Neural cell (in vitro differentiated cells): ENCODE measurements at regions not wholly inside any gene's neighbourhood (a gene's known extent, or its start where the extent isn't known, plus 50 kb on each side); places are given as distances from the start of the nearest gene placed in this dataset.

Experiments used
- EP300 ChIP-seq: fragments of 450-650 bp; conservative IDR thresholded peaks from 2 replicates; pipeline ENCODE4 v1.6.1; 2014; ENCODE audit warnings: antibody characterized with exemption, mild to moderate bottlenecking, moderate library complexity; ENCODE audit not compliant: poor library complexity, severe bottlenecking
- EZH2 ChIP-seq: fragments of 200-600, 300-800 bp; shearing (Covaris generic), sonication (generic); IDR thresholded peaks from 2 replicates; pipeline ENCODE4 v1.6.1; 2014; ENCODE audit warnings: antibody characterized with exemption, low read length, borderline replicate concordance, mild to moderate bottlenecking; ENCODE audit not compliant: insufficient read depth, poor library complexity, severe bottlenecking
- POLR2AphosphoS5 ChIP-seq: IDR thresholded peaks from 2 replicates; pipeline ENCODE4 v1.6.1; 2012
- TF ChIP-seq, protein P1 (sequence below): fragments of 450-650 bp; IDR thresholded peaks from 2 replicates; pipeline ENCODE4 v1.5.1; 2014; ENCODE audit warnings: antibody characterized with exemption, mild to moderate bottlenecking, moderate library complexity; ENCODE audit not compliant: poor library complexity, severe bottlenecking

DNA sequence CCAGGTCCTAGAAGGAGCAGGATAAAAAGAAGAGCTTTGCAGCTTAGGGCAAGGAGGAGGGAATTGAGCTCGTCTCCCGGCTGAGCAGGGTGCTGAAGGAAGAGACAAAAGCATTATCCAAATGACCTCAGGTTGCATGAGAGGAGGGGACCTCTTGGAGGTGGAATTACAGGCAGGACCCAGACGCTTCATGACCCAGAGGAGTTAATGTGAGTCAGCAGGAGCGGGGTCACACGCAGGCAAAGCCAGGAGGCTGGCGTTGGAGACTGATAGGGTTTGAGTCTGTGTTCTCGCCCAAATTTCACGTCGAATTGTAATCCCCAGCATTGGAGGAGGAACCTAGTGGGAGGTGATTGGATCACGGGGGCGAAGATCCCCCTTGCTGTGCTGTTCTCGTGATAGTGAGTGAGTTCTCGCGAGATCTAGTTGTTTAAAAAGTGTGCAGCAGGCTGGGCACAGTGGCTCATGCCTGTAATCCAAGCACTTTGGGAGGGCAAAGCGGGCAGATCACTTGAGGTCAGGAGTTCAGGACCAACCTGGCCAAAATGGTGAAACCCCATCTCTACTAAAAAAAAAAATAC lies 63.7 kb upstream of the AUTS2 start:
- TF ChIP-seq POLR2AphosphoS5, result no peak
- TF ChIP-seq, protein P1, sequence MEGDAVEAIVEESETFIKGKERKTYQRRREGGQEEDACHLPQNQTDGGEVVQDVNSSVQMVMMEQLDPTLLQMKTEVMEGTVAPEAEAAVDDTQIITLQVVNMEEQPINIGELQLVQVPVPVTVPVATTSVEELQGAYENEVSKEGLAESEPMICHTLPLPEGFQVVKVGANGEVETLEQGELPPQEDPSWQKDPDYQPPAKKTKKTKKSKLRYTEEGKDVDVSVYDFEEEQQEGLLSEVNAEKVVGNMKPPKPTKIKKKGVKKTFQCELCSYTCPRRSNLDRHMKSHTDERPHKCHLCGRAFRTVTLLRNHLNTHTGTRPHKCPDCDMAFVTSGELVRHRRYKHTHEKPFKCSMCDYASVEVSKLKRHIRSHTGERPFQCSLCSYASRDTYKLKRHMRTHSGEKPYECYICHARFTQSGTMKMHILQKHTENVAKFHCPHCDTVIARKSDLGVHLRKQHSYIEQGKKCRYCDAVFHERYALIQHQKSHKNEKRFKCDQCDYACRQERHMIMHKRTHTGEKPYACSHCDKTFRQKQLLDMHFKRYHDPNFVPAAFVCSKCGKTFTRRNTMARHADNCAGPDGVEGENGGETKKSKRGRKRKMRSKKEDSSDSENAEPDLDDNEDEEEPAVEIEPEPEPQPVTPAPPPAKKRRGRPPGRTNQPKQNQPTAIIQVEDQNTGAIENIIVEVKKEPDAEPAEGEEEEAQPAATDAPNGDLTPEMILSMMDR, result no peak
- TF ChIP-seq EP300, result no peak
- TF ChIP-seq EZH2, result no peak
